IMR-90 (cell line): ENCODE measurements at regions not wholly inside any gene's neighbourhood (a gene's known extent, or its start where the extent isn't known, plus 50 kb on each side); places are given as distances from the start of the nearest gene placed in this dataset.

Experiments used
- ATAC-seq: fragments of 200-7000 bp; cut with Tn5 transposase; 2 replicates; pipeline ENCODE4 v1.9.1; 2020; ENCODE audit warnings: low read depth, mild to moderate bottlenecking, moderate library complexity
- BruUV-seq: library from RNA; stranded (reverse); fragments of 400-500 nt; replicated peaks from 2 replicates; lab custom pipeline; 2021; lab: Mats Ljungman, UMichigan
- CTCF ChIA-PET: fragments of 300-600 bp; formaldehyde crosslinking; extraction: SDS; loops from one replicate; lab custom pipeline; 2021; ENCODE audit warnings: antibody characterized with exemption; lab: Yijun Ruan, JAX
- POLR2A ChIA-PET: fragments of 300-600 bp; sonication (Branson Sonifier 250); formaldehyde crosslinking; loops from one replicate; lab custom pipeline; 2022; ENCODE audit warnings: antibody characterized with exemption; ENCODE audit not compliant: unreplicated experiment; lab: Charles Lee
- DNase-seq: peaks from one replicate; pipeline ENCODE4 v3.0.0; 2013
- H2AFZ ChIP-seq: replicated peaks from 2 replicates; pipeline ENCODE3; 2013; ENCODE audit warnings: low read length, mild to moderate bottlenecking; ENCODE audit not compliant: poor library complexity
- H2AK5ac ChIP-seq: 2 replicates; pipeline ENCODE4 v1.6.1; 2013; ENCODE audit warnings: low read depth, low read length, inconsistent platforms
- H2AK9ac ChIP-seq: replicated peaks from 2 replicates; pipeline ENCODE3; 2013; ENCODE audit warnings: mild to moderate bottlenecking, low read depth, low read length, moderate library complexity; ENCODE audit not compliant: poor library complexity
- H2BK120ac ChIP-seq: 2 replicates; pipeline ENCODE4 v1.6.1; 2013; ENCODE audit warnings: low read depth, low read length, inconsistent platforms
- H2BK15ac ChIP-seq: 3 replicates; pipeline ENCODE4 v1.6.1; 2013; ENCODE audit warnings: low read depth, low read length, inconsistent platforms
- H2BK20ac ChIP-seq: 2 replicates; pipeline ENCODE4 v1.6.1; 2013; ENCODE audit warnings: low read depth, mild to moderate bottlenecking, inconsistent platforms, low read length, moderate library complexity
- H2BK5ac ChIP-seq: 2 replicates; pipeline ENCODE4 v1.6.1; 2013; ENCODE audit warnings: mild to moderate bottlenecking, low read depth, low read length, inconsistent platforms; ENCODE audit not compliant: poor library complexity, severe bottlenecking
- H3K14ac ChIP-seq: replicated peaks from 2 replicates; pipeline ENCODE4 v1.6.1; 2013; ENCODE audit warnings: low read depth, low read length, inconsistent platforms
- H3K18ac ChIP-seq: 2 replicates; pipeline ENCODE4 v1.6.1; 2013; ENCODE audit warnings: low read depth, low read length, control low read depth
- H3K23ac ChIP-seq: 2 replicates; pipeline ENCODE4 v1.6.1; 2013; ENCODE audit warnings: low read depth, low read length, inconsistent platforms
- H3K27ac ChIP-seq: 2 replicates; pipeline ENCODE4 v1.5.1; 2013; ENCODE audit warnings: mild to moderate bottlenecking, control low read depth, low read length; ENCODE audit not compliant: insufficient read depth
- H3K27me3 ChIP-seq: 2 replicates; pipeline ENCODE4 v1.6.1; 2013; ENCODE audit warnings: low read length; ENCODE audit not compliant: control insufficient read depth, insufficient read depth
- H3K36me3 ChIP-seq: 2 replicates; pipeline ENCODE4 v1.6.1; 2013; ENCODE audit warnings: low read length, mixed read lengths; ENCODE audit not compliant: control insufficient read depth, insufficient read depth
- H3K4ac ChIP-seq: 2 replicates; pipeline ENCODE4 v1.6.1; 2013; ENCODE audit warnings: low read depth, low read length, inconsistent platforms
- H3K4me1 ChIP-seq: 2 replicates; pipeline ENCODE4 v1.6.1; 2013; ENCODE audit warnings: low read length, mixed read lengths; ENCODE audit not compliant: control insufficient read depth, insufficient read depth
- H3K4me2 ChIP-seq: 2 replicates; pipeline ENCODE4 v1.6.1; 2013; ENCODE audit warnings: low read depth, mild to moderate bottlenecking, control low read depth, low read length, moderate library complexity
- H3K4me3 ChIP-seq: 2 replicates; pipeline ENCODE4 v1.5.1; 2013; ENCODE audit warnings: low read depth, mild to moderate bottlenecking, control low read depth, low read length, moderate library complexity; ENCODE audit not compliant: insufficient read depth
- H3K56ac ChIP-seq: 2 replicates; pipeline ENCODE4 v1.6.1; 2013; ENCODE audit warnings: low read length, inconsistent platforms; ENCODE audit not compliant: insufficient read depth; ENCODE audit errors: extremely low read depth
- H3K79me1 ChIP-seq, 2 experiments: 2 replicates each; pipeline ENCODE4 v1.6.1; 2013; ENCODE audit warnings: low read length in 2 of 2, inconsistent platforms in 1 of 2, low read depth in 1 of 2
- H3K9ac ChIP-seq: 2 replicates; pipeline ENCODE4 v1.6.1; 2013; ENCODE audit warnings: low read depth, low read length, control low read depth
- H3K9me1 ChIP-seq: 2 replicates; pipeline ENCODE4 v1.6.1; 2013; ENCODE audit warnings: low read length, inconsistent platforms; ENCODE audit not compliant: insufficient read depth
- H3K9me3 ChIP-seq: 2 replicates; pipeline ENCODE4 v1.6.1; 2013; ENCODE audit warnings: low read length; ENCODE audit not compliant: control insufficient read depth, insufficient read depth
- H4K20me1 ChIP-seq: 2 replicates; pipeline ENCODE4 v1.6.1; 2013; ENCODE audit warnings: low read length, inconsistent platforms; ENCODE audit not compliant: insufficient read depth
- H4K5ac ChIP-seq: 2 replicates; pipeline ENCODE4 v1.6.1; 2013; ENCODE audit warnings: mild to moderate bottlenecking, low read depth, low read length, control low read depth
- H4K8ac ChIP-seq, 2 experiments: 2 replicates each; pipeline ENCODE4 v1.6.1; 2013; ENCODE audit warnings: low read depth in 2 of 2, low read length in 2 of 2, control low read depth in 1 of 2, inconsistent platforms in 1 of 2
- H4K91ac ChIP-seq: 2 replicates; pipeline ENCODE4 v1.6.1; 2013; ENCODE audit warnings: low read depth, low read length, inconsistent platforms; ENCODE audit not compliant: insufficient read depth
- ELK1 ChIP-seq: fragments of 150-350 bp; IDR thresholded peaks from 2 replicates; pipeline ENCODE4 v1.6.1; 2016; ENCODE audit warnings: low read depth, mild to moderate bottlenecking, low read length, moderate library complexity, borderline replicate concordance
- FOS ChIP-seq: fragments of 150-350 bp; IDR thresholded peaks from 2 replicates; pipeline ENCODE4 v1.6.1; 2016; ENCODE audit warnings: low read depth, low read length
- MAZ ChIP-seq: IDR thresholded peaks from 2 replicates; pipeline ENCODE4 v1.6.1; 2012; ENCODE audit warnings: low read depth, mild to moderate bottlenecking, low read length, improper control_type of control experiment, moderate library complexity, borderline replicate concordance
- NFE2L2 ChIP-seq: fragments of 150-350 bp; IDR thresholded peaks from 2 replicates; pipeline ENCODE4 v1.6.1; 2016; ENCODE audit warnings: low read depth, mild to moderate bottlenecking, low read length
- RAD21 ChIP-seq: IDR thresholded peaks from 2 replicates; pipeline ENCODE4 v1.6.1; 2012; ENCODE audit warnings: low read length, improper control_type of control experiment
- RCOR1 ChIP-seq: IDR thresholded peaks from 2 replicates; pipeline ENCODE4 v1.6.1; 2012; ENCODE audit warnings: mild to moderate bottlenecking, low read length, improper control_type of control experiment; ENCODE audit not compliant: insufficient replicate concordance
- RFX5 ChIP-seq: IDR thresholded peaks from 2 replicates; pipeline ENCODE4 v1.8.0; 2012; ENCODE audit warnings: low read depth, mild to moderate bottlenecking, low read length, moderate library complexity
- WGBS, 2 experiments: methylation state at CpG; one replicate each; pipeline versions ENCODE4 v1.1.5 to v1.1.7; 2013; ENCODE audit warnings: missing lambda C conversion rate in 2 of 2; ENCODE audit not compliant: insufficient read length in 1 of 2; ENCODE audit errors: extremely low coverage in 2 of 2; 5-methylcytosine and 5-hydroxymethylcytosine counted together
- dilution Hi-C: fragments of 300-500 bp; cut with HindIII; formaldehyde crosslinking; loops from one replicate; pipeline ENCODE4 v1.14.3; 2018; ENCODE audit warnings: low sequenced_read_pairs; ENCODE audit not compliant: unreplicated experiment
- in situ Hi-C: fragments of 300-500 bp; cut with MboI; formaldehyde crosslinking; loops from 3 replicates; pipeline ENCODE4 v1.14.3; 2019; ENCODE audit warnings: low sequenced_read_pairs, inconsistent platforms, mixed read lengths
- intact Hi-C: fragments of 100-400 bp; cut with micrococcal nuclease; formaldehyde crosslinking; loops from 2 replicates; pipeline ENCODE4 v1.10.0; 2022
- TF ChIP-seq, protein P1 (sequence below): fragments of 150-350 bp; IDR thresholded peaks from 2 replicates; pipeline ENCODE4 v1.6.1; 2017; ENCODE audit warnings: mild to moderate bottlenecking, antibody characterized with exemption, low read length, low read depth

DNA sequence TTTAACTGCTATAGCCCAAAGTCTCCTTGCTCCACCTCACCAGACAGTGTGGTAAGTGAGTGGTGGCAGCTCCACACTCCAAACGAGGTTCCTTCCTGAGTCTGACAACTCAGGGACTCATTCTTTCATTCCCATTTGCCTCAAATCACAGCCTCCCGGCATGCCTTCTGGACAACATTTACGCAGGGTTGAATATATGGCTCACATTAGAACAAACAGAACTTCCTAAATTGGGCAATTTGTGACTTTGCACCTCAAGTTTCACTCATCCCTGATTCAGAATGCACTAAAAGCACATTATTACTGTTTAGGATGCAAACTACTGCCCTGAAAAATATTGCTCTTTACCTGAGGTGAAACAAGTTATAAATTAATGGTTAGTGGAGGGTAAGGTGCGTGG, 224.6 kb upstream of the PPARGC1A start:
- no peak overlapping the region for H4K91ac ChIP-seq
- H2AK5ac ChIP-seq: no peak overlapping the region
- H3K4ac ChIP-seq: no peak overlapping the region
- H3K79me1 ChIP-seq: no peaks in the 10 kb centered on the region
- no peak overlapping the region for H2AFZ ChIP-seq
- no peak overlapping the region for H3K14ac ChIP-seq
- H4K20me1 ChIP-seq: no peaks in the 10 kb centered on the region
- BruUV-seq: no TSS peak
- dilution Hi-C loops: no loop called here
- H3K9me1 ChIP-seq: no peaks in the 10 kb centered on the region
- H2AK9ac ChIP-seq: no peak overlapping the region
- no peak overlapping the region for H2BK20ac ChIP-seq
- ATAC-seq (no peak), DNase-seq (no peak)
- no peaks in the 10 kb centered on the region for H3K36me3 ChIP-seq
- no peak overlapping the region for H3K27ac ChIP-seq
- no peak overlapping the region for H2BK5ac ChIP-seq
- H3K23ac ChIP-seq: no peak overlapping the region
- TF ChIP-seq RFX5 (no peak), FOS (no peak), ELK1 (no peak), RAD21 (no peak), RCOR1 (no peak), MAZ (no peak), NFE2L2 (no peak)
- TF ChIP-seq, protein P1, sequence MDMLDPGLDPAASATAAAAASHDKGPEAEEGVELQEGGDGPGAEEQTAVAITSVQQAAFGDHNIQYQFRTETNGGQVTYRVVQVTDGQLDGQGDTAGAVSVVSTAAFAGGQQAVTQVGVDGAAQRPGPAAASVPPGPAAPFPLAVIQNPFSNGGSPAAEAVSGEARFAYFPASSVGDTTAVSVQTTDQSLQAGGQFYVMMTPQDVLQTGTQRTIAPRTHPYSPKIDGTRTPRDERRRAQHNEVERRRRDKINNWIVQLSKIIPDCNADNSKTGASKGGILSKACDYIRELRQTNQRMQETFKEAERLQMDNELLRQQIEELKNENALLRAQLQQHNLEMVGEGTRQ: no peak
- H3K4me2 ChIP-seq: no peak overlapping the region
- H3K4me3 ChIP-seq: no peak overlapping the region
- H2BK120ac ChIP-seq: no peak overlapping the region
- H3K4me1 ChIP-seq: peaks cover 2% of the 10 kb centered on the region; the same call in 1 of the 2 replicates
- no peak overlapping the region for H3K9ac ChIP-seq
- H4K8ac ChIP-seq: no peak overlapping the region
- POLR2A ChIA-PET: no interaction called here
- in situ Hi-C loops: no loop called here
- 67% methylated on average over 3 of the region's 4 CpGs; no CpG with 5 or more reads in 1 of the 2 experiments for WGBS, 2 experiments
- intact Hi-C loops: no loop called here
- CTCF ChIA-PET: no interaction called here
- H3K9me3 ChIP-seq: no peaks in the 10 kb centered on the region
- H3K18ac ChIP-seq: no peak overlapping the region
- H3K56ac ChIP-seq: no peak overlapping the region
- no peak overlapping the region for H2BK15ac ChIP-seq
- H3K27me3 ChIP-seq: no peaks in the 10 kb centered on the region
- H4K5ac ChIP-seq: no peak overlapping the region
